HG03095 (cell line): ENCODE measurements at regions not wholly inside any gene's neighbourhood (a gene's known extent, or its start where the extent isn't known, plus 50 kb on each side); places are given as distances from the start of the nearest gene placed in this dataset.

Experiments
- ATAC-seq: cut with Tn5 transposase; IDR thresholded peaks from one replicate; pipeline ENCODE4 v1.9.1; 2021; ENCODE audit warnings: moderate library complexity; ENCODE audit not compliant: unreplicated experiment

GRCh38 chr18:76647322-76647721, 152.3 kb upstream of the ZNF516 start:
- no peak for ATAC-seq

GRCh38 chr18:76644580-76644979, 149.5 kb upstream of the ZNF516 start:
- ATAC-seq: no peak

GRCh38 chr18:76643996-76644395, 149.0 kb upstream of the ZNF516 start:
- ATAC-seq: no peak

GRCh38 chr18:76643199-76643598, 148.2 kb upstream of the ZNF516 start:
- ATAC-seq: no peak

GRCh38 chr18:76640438-76640837, 145.4 kb upstream of the ZNF516 start:
- ATAC-seq: no peak

- no peak for ATAC-seq
Observed at GRCh38 chr18:76634564-76634963, 139.5 kb upstream of the ZNF516 start.

- no peak for ATAC-seq
Observed at GRCh38 chr18:76633588-76634269, 138.7 kb upstream of the ZNF516 start.

- no peak for ATAC-seq
Observed at GRCh38 chr18:76627444-76627843, 132.4 kb upstream of the ZNF516 start.

GRCh38 chr18:76626991-76627390, 131.9 kb upstream of the ZNF516 start:
- no peak for ATAC-seq

GRCh38 chr18:76622651-76623050, 127.6 kb upstream of the ZNF516 start:
- no peak for ATAC-seq

- ATAC-seq: no peak
Observed at GRCh38 chr18:76621782-76622495, 126.9 kb upstream of the ZNF516 start.

GRCh38 chr18:76621226-76621625, 126.2 kb upstream of the ZNF516 start:
- ATAC-seq: no peak

GRCh38 chr18:76620321-76621170, 125.5 kb upstream of the ZNF516 start:
- peak; percentile 81 for ATAC-seq

- ATAC-seq: peak; percentile 20
Observed at GRCh38 chr18:76619621-76620315, 124.7 kb upstream of the ZNF516 start.

- no peak for ATAC-seq
Observed at GRCh38 chr18:76619261-76619620, 124.2 kb upstream of the ZNF516 start.

- no peak for ATAC-seq
Observed at GRCh38 chr18:76618721-76619120, 123.7 kb upstream of the ZNF516 start.

- no peak for ATAC-seq
Observed at GRCh38 chr18:76616373-76616772, 121.3 kb upstream of the ZNF516 start.

- ATAC-seq: no peak
Observed at GRCh38 chr18:76615065-76615733, 120.2 kb upstream of the ZNF516 start.

- no peak for ATAC-seq
Observed at GRCh38 chr18:76613755-76614120, 118.7 kb upstream of the ZNF516 start.

GRCh38 chr18:76613053-76613754, 118.2 kb upstream of the ZNF516 start:
- no peak for ATAC-seq
